ENCODE measurements at regions not wholly inside any gene's neighbourhood (a gene's known extent, or its start where the extent isn't known, plus 50 kb on each side); places are given as distances from the start of the nearest gene placed in this dataset.

DNA sequence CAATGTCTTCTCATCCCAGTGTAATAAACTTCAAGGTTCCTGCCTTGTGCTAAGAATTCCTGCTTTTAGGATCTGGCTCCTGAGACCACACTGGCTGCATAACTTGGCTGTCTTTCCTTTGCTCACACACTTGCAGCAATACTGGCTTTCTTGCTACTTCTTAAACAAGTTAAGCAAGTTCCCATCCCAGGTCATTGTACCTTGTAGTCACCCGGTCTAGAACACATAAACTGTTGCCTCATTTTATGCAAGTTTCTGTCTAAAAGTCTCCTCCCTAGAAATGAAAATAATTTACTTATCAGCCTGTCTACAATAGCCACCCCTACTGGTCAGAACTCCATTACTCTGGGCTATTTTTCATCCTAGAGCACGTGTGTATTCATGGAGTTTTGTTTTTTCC lies 887.9 kb upstream of the FAM98A start:
- Histone ChIP-seq H3K36me3 (ENCODE audit: low read length) (no peaks in the 10 kb centered on the region), H2AFZ (ENCODE audit: low read depth, low read length, severe bottlenecking) (no peak overlapping the region)
- TF ChIP-seq, protein P1, sequence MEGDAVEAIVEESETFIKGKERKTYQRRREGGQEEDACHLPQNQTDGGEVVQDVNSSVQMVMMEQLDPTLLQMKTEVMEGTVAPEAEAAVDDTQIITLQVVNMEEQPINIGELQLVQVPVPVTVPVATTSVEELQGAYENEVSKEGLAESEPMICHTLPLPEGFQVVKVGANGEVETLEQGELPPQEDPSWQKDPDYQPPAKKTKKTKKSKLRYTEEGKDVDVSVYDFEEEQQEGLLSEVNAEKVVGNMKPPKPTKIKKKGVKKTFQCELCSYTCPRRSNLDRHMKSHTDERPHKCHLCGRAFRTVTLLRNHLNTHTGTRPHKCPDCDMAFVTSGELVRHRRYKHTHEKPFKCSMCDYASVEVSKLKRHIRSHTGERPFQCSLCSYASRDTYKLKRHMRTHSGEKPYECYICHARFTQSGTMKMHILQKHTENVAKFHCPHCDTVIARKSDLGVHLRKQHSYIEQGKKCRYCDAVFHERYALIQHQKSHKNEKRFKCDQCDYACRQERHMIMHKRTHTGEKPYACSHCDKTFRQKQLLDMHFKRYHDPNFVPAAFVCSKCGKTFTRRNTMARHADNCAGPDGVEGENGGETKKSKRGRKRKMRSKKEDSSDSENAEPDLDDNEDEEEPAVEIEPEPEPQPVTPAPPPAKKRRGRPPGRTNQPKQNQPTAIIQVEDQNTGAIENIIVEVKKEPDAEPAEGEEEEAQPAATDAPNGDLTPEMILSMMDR (IDR thresholded peaks at IDR 0.05; ENCODE audit: insufficient read depth, low read length, poor library complexity, severe bottlenecking), result no peak
- TF ChIP-seq EZH2phosphoT487 (conservative IDR thresholded peaks at IDR 0.05; ENCODE audit: low read length), result no peak

DNA sequence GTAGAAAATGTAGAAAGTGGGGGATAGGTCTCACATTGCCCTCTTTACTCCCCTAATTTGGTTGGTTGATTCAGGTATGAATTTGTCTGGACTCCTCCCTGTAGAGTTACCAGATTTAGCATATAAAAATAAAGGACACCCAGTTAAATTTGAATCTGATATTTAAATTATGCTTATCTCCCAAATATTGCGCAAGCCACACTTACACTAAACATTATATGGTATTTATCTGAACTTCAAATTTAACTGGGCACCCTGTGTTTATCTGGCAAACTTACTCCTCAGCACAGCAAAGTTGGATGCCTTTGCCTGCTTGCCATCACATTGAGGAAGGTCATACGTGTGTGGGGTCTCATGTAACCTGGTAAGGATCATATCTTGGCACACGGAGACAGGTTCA lies 882.4 kb upstream of the FAM98A start:
- Histone ChIP-seq H4K20me1 (ENCODE audit: low read depth, low read length) (no peaks in the 10 kb centered on the region), H3K4me3 (ENCODE audit: insufficient read depth, low read length, poor library complexity, severe bottlenecking) (no peak overlapping the region), H2AFZ (ENCODE audit: low read depth, low read length, severe bottlenecking) (no peak overlapping the region), H3K4me2 (ENCODE audit: low read depth, low read length, poor library complexity, severe bottlenecking) (no peak overlapping the region), H3K9me3 (ENCODE audit: insufficient read depth, low read length) (no peaks in the 10 kb centered on the region), H3K27ac (ENCODE audit: low read depth, low read length) (no peak overlapping the region), H3K27me3 (ENCODE audit: low read length) (no peaks in the 10 kb centered on the region), H3K79me2 (ENCODE audit: insufficient read depth, low read length) (no peaks in the 10 kb centered on the region), H3K9me2 (replicated peaks; ENCODE audit: insufficient read depth, low read length) (no peaks in the 10 kb centered on the region), H3K9ac (ENCODE audit: low read length) (no peak overlapping the region), H3F3A (ENCODE audit: insufficient read depth) (no peaks in the 10 kb centered on the region), H3K36me3 (ENCODE audit: low read length) (no peaks in the 10 kb centered on the region)
- TF ChIP-seq, protein P1 (IDR thresholded peaks at IDR 0.05; ENCODE audit: insufficient read depth, low read length, poor library complexity, severe bottlenecking), result no peak
- TF ChIP-seq EZH2phosphoT487 (conservative IDR thresholded peaks at IDR 0.05; ENCODE audit: low read length), result no peak

More for the DNA sequence above, 887.9 kb upstream of the FAM98A start:
- Histone ChIP-seq H3K79me2 (ENCODE audit: insufficient read depth, low read length) (no peaks in the 10 kb centered on the region), H3K27me3 (ENCODE audit: low read length) (no peaks in the 10 kb centered on the region), H3K27ac (ENCODE audit: low read depth, low read length) (no peak overlapping the region), H3F3A (ENCODE audit: insufficient read depth) (no peaks in the 10 kb centered on the region), H3K9me3 (ENCODE audit: insufficient read depth, low read length) (no peaks in the 10 kb centered on the region), H3K4me3 (ENCODE audit: insufficient read depth, low read length, poor library complexity, severe bottlenecking) (no peak overlapping the region), H4K20me1 (ENCODE audit: low read depth, low read length) (no peaks in the 10 kb centered on the region), H3K9ac (ENCODE audit: low read length) (no peak overlapping the region), H3K4me2 (ENCODE audit: low read depth, low read length, poor library complexity, severe bottlenecking) (no peak overlapping the region), H3K9me2 (replicated peaks; ENCODE audit: insufficient read depth, low read length) (no peaks in the 10 kb centered on the region)

DNA sequence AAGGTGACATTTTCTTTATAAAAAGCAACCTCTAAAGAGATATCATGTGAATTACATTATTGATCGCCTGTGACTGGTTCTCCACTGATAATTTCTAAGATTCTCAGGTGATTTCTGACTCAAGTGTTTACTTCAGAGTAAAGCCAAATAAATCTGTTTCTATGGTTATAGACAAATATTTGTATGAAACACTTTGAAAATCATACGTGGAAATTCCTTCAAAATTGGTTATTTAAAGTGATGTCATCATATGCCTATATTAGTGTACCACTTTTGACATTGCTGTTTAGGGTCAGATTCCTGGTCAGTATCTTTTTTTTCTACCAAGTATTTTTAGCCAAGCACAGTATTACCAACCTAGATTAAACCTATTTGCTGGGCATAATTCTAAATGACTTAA lies 881.3 kb upstream of the FAM98A start:
- no peak overlapping the region for H2AFZ ChIP-seq (ENCODE audit: low read depth, low read length, severe bottlenecking)
- no peaks in the 10 kb centered on the region for H3K9me2 ChIP-seq (replicated peaks; ENCODE audit: insufficient read depth, low read length)
- H4K20me1 ChIP-seq (ENCODE audit: low read depth, low read length), result no peaks in the 10 kb centered on the region
- H3K4me2 ChIP-seq (ENCODE audit: low read depth, low read length, poor library complexity, severe bottlenecking), result no peak overlapping the region
- H3K9ac ChIP-seq (ENCODE audit: low read length), result no peak overlapping the region
- H3F3A ChIP-seq (ENCODE audit: insufficient read depth), result no peaks in the 10 kb centered on the region
- no peak overlapping the region for H3K4me3 ChIP-seq (ENCODE audit: insufficient read depth, low read length, poor library complexity, severe bottlenecking)
- H3K27me3 ChIP-seq (ENCODE audit: low read length), result no peaks in the 10 kb centered on the region
- H3K36me3 ChIP-seq (ENCODE audit: low read length), result no peaks in the 10 kb centered on the region
- no peaks in the 10 kb centered on the region for H3K9me3 ChIP-seq (ENCODE audit: insufficient read depth, low read length)
- no peaks in the 10 kb centered on the region for H3K79me2 ChIP-seq (ENCODE audit: insufficient read depth, low read length)
- no peak overlapping the region for H3K27ac ChIP-seq (ENCODE audit: low read depth, low read length)
- no peak for TF ChIP-seq EZH2phosphoT487 (conservative IDR thresholded peaks at IDR 0.05; ENCODE audit: low read length)
- TF ChIP-seq, protein P1 (IDR thresholded peaks at IDR 0.05; ENCODE audit: insufficient read depth, low read length, poor library complexity, severe bottlenecking), result no peak

Data from SU-DHL-6 (cell line).